Omental fat pad (tissue), 3 donors: ENCODE measurements at regions not wholly inside any gene's neighbourhood (a gene's known extent, or its start where the extent isn't known, plus 50 kb on each side); places are given as distances from the start of the nearest gene placed in this dataset.

Source experiments
- ATAC-seq: fragments of 150-250 bp; one replicate; pipeline ENCODE4 v1.9.1; 2016; ENCODE audit warnings: mild to moderate bottlenecking, moderate library complexity; ENCODE audit not compliant: low FRiP score
- DNase-seq: peaks from one replicate; pipeline ENCODE4 v3.0.0-alpha.2; 2019; ENCODE audit warnings: low spot score
- CTCF ChIP-seq, 3 donors: fragments of 450-650 bp; IDR thresholded peaks; one replicate each; pipeline ENCODE4 v1.5.1; 2016 to 2017; ENCODE audit warnings: antibody characterized with exemption in 3 of 3, mild to moderate bottlenecking in 3 of 3, moderate library complexity in 2 of 3

- no peak for ATAC-seq
- no peak for DNase-seq
- no peak for TF ChIP-seq CTCF (IDR thresholded peaks at IDR 0.05)
These were observed 243.5 kb upstream of the FGF13 start for GRCh38 chrX:138954976-138955375.

DNA sequence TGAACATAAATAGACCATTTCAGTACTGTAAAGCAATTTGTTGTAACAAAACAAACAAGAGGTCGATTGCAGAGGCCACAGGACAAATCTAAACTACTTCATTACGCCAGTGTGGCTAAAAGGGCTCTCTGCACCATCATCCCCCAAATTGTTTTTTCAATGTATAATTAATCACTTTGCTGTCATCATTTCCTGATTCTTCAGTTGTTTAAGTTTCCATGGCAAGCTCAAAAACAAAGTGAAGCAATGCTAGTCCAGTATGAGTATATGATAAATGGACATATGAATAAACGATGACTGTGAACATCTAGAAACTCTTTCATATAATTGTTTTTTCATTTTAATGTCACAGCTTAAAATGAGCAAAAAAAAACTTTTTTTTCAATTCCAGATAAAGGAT lies 235.4 kb upstream of the FGF13 start:
- DNase-seq = no peak
- no peak for ATAC-seq
- TF ChIP-seq CTCF (IDR thresholded peaks at IDR 0.05) = no peak

GRCh38 chrX:138945219-138945618 lies 233.7 kb upstream of the FGF13 start:
- DNase-seq = no peak
- no peak for TF ChIP-seq CTCF (IDR thresholded peaks at IDR 0.05)
- no peak for ATAC-seq

DNA sequence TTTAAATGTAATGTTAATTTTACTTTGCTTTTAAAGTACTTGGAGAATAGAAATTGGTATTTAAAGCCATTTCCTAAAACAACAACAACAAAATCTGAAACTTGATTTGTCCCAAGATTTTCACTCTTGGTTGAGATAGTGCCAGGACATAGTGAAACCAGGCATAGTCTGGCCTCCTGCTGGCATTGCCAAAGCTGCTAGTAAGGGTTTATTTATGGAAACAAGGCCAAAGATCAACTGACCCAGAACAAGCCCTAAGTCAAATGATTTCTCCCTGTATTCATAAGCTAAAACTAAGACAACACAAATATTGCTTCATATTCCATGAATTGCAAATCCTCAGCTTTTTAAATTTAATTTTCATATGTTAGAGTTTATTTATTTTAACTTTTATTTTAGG lies 227.5 kb upstream of the FGF13 start:
- no peak for TF ChIP-seq CTCF (IDR thresholded peaks at IDR 0.05)
- ATAC-seq (no peak), DNase-seq (no peak)

DNA sequence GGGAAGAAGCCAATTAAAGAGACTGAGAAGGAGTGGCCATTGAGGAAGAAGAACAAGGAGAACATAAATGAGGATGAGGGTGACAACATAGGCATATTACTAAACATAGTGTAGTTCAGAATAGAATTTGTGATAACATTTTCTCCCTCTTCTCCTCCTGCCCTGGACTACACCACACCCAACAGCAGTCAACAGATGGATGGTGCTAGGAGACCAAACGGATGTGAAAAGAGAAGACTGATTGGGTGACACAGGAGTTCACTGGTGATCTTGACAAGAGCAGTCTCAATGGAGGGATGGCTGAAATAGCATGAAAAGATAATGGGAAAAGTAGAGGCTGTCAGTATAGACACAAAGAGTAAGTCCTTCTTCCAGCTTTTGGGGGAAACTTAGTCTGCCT lies 226.5 kb upstream of the FGF13 start:
- no peak for DNase-seq
- no peak for TF ChIP-seq CTCF (IDR thresholded peaks at IDR 0.05)
- ATAC-seq = no peak

DNA sequence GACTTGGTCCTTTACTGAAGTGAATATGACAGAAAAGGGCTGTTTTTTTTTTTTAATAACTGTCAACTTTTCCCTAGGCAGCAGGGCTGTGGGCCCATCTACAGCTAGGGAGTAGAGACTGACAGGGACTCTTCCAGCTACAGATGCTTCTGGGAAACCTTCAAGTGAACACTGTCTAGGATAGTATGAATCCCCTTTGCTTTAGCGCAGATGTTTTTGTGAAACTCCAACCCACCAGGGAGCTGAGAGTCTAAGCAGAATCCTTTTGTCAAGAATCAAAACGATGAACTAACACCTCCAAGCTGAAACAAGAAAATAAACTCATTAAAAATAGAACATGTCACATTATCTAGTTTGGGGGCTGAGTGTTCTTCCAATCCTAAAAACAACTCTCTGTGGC lies 219.7 kb upstream of the FGF13 start:
- DNase-seq = no peak
- TF ChIP-seq CTCF (IDR thresholded peaks at IDR 0.05) = no peak

GRCh38 chrX:138930583-138930945 lies 219.0 kb upstream of the FGF13 start:
- no peak for ATAC-seq
- TF ChIP-seq CTCF (IDR thresholded peaks at IDR 0.05) = no peak

More for the DNA sequence above, 219.7 kb upstream of the FGF13 start:
- no peak for ATAC-seq

More at GRCh38 chrX:138930583-138930945, 219.0 kb upstream of the FGF13 start:
- no peak for DNase-seq
